T-helper 1 cell (primary cell): ENCODE measurements at regions not wholly inside any gene's neighbourhood (a gene's known extent, or its start where the extent isn't known, plus 50 kb on each side); places are given as distances from the start of the nearest gene placed in this dataset.
"Not testable (repeated sequence)": the region's sequence is repeated elsewhere in the genome, so short reads cannot be mapped to it uniquely, and the experiment has no call there.

Source experiments
- DNase-seq, 5 donors: peaks; one replicate each; pipeline ENCODE4 v3.0.0-alpha.2; 2012 to 2020

DNA sequence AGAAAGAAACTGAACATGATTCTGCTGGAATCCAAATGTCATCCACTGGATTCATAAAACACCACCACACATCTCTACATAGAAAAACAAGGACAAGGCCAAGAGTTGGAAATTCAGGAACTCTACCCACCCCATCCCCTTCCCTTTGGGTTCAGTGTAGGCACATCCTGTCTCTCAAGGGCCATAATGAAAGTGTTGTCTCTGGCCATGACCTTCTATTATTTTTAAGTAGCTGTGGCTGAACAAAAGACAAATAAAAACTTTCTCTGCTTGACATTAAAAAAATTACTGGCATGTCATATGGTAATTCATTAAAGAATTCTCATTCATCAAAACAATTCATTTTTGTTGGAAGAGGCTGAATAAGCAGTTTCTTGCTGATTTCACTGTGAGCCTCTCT lies 54.9 kb upstream of the ZBTB18 start:
- DNase-seq: no peak

DNA sequence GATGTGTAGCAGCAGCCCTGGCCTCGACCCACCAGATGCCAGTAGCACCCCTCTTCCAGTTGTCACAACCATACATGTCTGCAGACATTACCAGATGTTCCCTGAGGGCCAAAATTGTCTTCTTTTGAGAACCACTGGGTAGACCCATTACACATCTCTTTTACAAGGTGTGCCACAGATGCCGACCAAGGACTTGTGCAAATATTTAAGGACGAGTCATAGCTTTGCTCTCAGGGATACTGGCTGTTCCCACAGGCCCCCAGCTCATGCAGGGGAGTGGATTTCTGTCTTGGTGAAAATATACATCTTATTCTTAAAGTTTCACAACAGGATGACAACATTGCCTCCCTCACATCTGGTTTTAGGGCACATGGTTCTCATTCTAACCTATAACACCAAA lies 59.4 kb upstream of the ZBTB18 start:
- no peak for DNase-seq

DNA sequence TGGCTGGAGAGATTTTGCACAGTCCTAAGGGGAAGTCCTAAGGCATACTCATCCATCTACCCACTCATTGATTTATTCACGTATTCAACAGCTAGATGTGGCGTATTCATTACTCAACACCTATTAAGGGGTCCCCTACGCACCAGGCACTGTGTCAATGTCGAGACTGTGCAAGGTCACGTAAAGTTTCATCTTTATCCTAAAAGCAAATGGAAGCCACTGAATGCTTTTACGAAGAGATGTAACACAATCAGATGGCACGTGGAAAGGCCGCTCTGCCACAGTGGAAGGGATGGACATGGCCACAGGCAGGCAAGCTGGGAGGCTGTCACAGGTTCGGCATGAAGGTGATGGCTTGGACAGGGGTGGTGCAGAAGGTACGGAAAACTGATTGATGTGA lies 66.3 kb upstream of the ZBTB18 start:
- no peak for DNase-seq

DNA sequence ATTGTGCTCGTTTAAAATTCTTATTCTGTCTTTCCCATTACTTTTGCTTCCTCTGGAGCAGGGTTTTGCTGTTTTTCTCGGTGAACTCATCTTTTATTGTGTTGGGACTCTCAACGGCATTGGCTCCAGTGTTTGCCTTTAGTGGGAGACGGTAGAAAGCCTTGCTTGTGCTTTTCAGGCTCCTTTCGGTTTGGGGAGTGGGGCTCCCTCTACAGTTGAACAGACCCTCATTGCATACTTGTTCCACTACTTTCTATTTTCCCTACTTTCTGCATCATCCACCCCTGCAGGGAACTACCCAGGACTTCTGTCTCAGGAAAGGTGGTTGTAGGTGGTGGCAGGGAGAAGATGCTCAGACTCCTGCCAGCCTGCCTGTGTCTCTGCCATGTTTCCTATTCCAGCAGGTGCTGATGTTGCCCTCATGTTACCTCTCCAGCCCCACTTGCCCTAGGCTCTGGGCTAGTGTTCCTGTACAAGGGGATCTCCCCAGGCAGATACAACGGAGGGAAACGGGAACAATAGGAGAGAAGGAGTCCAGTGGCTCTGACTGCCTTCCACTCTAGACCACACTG lies 68.5 kb upstream of the ZBTB18 start:
- no peak for DNase-seq

DNA sequence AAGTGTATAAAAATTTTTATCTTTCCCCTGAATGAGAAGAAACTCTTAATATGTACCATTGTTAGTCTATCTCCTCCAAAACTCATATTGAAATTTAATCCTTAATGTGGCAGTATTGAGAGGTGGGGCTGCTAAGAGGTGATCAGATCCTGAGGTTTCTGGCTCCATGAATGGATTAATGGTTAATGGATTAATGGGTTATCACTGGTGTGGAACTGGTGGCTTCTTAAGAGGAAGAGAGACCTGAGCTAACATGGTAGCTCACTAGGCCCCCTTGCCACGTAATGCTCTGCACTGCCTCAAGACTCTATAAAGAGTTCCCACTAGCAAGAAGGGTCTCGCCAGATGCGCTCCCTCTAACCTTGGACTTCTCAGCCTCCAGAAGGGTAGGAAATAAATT lies 70.6 kb upstream of the ZBTB18 start:
- DNase-seq: no peak

DNA sequence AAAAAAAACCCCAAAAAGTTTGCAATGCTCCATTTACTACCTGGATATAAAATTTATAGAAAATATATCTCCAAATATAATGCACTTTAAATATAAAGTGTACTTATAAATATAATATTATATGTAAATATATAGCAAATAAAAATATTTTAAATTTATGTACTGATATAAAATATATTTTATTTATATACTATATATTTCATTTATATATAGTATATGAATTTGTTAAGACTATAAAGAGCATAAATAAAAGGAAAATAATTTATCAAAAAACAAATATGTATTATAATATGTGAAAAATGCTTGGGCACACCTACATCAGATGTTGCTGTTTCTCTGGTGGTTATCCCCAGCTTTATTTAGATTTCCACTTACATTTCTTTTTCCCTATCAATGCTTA lies 71.0 kb upstream of the ZBTB18 start:
- DNase-seq: no peak

DNA sequence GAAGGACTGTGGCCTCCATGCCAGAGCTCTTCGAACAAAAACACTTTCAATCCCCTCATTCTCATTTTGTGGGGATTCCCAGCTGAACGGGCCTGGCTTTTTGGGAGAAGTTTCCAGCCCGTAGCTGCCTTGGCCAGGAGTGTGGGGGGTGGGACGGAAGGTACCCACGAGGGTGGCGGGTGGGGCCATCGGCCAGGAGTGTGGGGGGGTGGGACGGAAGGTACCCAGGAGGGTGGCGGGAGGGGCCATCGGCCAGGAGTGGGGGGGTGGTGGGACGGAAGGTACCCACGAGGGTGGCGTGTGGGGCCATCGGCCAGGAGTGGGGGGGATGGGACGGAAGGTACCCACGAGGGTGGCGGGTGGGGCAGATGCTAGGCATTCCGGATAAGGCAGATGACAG lies 71.7 kb upstream of the ZBTB18 start:
- peak in 3 of 5 donors; percentile 7 to 16 (median 8) for DNase-seq

DNA sequence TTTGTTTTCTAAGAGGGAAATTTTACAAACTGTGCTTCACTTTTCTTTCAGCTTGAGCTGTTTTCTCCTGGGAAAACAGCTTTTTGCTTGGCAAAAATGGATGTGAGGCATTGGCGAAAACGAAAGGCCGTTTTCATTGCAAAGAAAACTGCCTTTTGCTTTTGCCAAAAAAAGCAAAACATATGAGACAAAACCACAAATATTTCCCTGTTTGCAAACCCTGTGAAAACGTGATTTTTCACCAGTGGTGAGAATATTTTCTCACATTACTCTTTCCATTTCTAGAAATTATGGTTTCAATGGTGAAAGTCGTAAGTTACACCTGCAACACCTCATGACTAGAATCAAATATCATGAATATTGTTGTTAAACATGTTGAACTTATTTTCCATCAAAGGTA lies 74.0 kb upstream of the ZBTB18 start:
- DNase-seq: no peak

DNA sequence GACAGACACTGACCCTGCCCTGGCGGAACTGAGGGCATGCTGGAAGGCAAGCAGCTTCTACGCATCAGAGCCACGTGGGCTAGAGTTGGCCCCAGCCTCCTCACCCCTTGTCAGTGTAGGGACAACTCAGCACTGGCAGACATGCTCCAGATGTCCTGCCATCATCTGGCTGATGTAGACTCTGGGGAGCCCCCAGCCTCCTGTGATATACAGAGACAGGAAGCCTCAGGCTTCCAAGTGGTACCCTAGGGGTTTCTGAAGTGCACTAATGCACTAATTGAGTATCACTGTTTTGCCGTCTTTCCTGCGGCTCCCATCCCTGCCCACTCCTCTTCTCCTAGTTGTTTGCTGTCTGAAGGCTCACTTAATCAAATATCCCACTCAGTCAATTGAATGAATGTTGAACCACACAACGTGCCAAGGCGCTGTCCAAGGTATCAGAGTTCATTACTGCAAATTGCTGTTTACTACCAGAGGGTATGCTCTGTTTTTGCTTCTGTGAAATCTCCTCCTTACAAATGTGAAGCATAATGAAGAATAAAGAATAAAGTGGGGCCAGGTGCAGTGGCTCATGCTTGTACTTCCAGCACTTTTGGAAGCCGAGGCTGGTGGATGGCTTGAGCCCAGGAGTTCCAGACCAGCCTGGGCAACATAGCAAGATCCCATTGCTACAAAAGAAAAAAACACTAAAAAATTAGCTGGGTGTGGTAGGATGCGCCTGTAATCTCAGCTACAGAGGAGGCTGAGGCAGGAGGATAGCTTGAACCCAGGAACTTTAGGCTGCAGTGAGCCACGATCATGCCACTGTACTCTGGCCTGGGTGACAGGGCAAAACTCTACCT lies 76.4 kb upstream of the ZBTB18 start:
- DNase-seq: no peak

DNA sequence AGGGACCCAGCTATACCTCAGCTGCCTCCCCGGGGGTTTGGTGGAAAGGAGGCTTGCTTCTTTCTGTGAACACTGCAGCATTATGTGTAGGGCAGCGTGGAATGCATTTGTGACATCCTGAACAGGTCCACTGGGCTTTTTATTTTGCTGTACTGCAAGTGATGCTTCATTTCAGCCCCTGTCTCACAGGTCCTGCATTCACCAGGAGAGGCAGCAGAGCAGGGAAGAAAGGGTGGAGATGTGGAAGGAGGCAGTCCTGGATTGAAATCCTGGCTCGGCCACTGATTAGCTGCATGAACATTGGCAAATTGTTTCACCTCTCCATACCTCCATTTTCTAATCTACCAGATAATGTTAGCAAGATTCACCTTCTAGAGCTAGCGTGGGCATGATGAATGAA lies 77.9 kb upstream of the ZBTB18 start:
- DNase-seq: no peak

DNA sequence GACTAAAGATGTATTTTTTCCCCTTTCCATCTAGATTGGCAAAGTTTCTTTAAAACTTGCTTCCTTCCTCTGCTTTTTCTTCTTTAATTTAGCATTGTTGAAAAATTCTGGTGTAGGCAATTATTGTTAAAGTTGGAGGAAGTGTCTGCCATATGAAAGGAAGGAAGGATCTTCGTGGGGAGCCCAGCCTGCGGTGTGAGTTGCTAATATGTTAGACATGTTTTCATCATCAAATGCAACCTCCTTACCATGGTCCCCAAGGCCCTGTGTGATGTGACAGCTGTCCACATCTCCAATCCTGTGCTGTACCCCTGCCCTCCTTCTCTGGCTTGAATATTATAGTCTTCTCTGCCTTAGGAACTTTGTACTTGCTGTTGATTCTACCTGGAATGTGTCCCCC lies 81.0 kb upstream of the ZBTB18 start:
- DNase-seq: no peak

DNA sequence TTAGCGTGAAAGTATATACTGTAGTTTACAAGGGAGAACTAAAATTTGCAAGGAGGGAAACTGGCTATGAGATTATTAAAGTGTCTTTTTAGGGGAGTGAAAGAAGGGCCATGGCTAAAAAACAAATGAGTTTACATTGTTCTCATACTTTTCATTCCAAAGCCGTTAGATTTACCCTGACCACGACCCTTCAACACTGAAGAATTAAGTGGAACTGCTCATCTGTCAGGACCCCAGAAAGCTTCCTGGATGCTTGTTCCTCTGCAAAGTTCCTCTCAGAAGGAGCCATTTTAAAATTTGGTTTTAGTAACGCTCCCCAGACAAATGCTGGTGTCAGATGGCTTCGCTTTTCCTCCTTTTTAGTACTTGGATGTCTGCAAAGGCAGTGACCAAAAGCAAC lies 82.7 kb upstream of the ZBTB18 start:
- no peak for DNase-seq

DNA sequence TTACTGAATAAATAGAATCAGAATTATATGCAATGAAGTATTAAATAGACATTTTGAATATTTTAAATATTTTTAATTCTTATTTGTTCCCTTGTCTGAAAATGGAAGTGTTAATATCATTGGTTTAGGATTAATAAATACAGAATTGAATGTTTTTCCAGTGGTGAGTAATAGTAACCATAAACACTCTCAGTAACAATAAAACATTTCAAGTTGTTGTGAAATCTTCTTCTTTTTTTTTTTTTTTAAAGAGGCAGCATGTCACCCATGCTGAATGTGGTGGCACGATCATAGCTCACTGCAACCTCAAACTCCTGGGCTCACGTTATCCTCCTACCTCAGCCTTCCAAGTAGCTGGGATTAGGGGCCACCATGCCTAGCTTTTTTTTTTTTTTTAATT lies 86.2 kb upstream of the ZBTB18 start:
- no peak for DNase-seq

DNA sequence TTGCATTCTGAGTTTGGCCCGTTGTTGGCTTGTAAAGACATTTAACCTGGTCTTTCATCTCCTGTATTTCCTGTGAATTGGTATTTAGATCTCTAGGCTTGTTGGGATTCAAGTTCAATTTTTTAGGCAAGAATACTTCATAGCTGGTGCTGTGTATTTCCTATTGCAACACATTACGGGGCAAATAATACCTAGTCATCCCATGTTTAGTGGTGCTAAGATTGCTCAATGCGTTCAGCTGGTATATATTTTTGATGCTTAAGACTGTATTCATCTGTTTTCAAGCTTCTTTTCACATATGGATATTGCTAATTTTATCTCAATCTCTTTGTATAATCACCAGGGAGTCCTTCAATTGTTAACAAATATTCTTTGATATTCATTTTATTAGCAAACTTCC lies 87.5 kb upstream of the ZBTB18 start:
- DNase-seq: no peak

DNA sequence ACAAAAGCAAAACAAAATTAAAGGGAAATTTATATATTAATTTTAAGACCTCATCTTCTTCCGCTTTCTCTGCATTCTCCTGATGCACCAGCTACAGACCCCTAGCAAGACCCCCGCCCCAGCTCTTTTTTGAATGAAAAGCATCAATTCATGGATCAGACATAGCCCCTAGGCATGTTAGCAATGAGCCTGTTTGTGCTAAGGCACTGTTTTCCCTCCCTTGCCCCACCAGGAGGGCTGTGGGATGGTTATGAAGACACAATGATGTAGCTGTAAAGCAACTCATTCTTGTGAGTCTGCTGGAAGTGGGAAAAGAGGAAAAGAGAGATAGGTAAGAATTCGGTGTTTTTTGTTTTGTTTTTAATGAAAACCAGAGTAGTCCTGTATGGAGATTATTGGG lies 88.5 kb upstream of the ZBTB18 start:
- no peak for DNase-seq

DNA sequence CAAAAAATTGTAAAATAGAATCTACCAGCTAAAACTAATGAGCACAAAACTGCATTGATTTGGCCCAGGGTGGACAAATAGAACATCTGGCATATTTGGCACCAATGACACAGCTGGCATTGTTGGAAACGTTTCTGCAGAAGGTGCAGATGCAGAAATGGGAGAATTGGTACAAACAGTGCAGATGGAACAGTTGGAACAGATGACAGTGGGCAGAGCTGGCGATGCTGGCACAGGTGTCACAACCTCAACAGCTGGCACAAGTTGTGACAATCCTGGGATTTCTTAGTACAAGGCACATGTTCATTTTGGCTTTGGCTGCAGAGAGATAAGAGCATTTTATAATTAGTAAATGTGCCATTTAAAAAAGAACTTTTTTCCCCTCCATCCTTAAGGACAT lies 91.1 kb upstream of the ZBTB18 start:
- DNase-seq: no peak

DNA sequence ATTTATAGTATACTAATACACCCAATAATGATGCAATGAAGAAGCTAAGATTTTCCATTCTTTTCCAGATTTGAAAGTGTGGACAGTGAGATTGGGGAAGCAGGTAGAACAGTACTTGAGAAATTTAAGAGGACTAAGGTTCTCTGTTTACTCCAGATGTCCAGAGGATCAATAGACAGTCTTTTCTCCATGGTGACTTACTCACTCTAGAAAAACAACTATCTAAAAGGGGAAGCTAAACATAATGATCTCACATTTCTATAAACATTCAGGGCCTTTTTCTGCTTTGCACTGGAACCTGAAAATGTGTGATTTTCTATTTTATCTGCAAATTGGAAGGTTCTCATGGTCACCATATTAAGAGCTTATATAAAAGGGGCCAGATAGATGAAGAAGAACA lies 93.9 kb upstream of the ZBTB18 start:
- no peak for DNase-seq

DNA sequence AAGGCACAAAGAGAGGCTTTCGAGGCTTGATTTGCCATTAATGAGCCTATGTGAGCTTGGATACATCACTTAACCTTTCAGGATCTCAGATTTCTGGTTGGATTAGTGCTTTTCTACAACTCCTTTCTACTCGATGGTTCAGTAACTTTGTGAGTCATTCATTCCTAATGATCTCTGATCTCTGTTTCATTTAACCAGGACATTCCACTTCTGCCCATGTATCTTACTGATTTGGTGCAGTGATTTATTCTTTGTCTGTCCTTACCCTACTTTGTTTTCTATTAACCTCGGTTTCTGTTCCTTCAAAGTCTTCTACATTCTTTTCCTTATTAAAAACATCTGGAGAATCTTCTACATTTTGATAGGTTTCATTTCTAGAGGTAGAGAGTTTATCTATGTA lies 94.6 kb upstream of the ZBTB18 start:
- no peak for DNase-seq

DNA sequence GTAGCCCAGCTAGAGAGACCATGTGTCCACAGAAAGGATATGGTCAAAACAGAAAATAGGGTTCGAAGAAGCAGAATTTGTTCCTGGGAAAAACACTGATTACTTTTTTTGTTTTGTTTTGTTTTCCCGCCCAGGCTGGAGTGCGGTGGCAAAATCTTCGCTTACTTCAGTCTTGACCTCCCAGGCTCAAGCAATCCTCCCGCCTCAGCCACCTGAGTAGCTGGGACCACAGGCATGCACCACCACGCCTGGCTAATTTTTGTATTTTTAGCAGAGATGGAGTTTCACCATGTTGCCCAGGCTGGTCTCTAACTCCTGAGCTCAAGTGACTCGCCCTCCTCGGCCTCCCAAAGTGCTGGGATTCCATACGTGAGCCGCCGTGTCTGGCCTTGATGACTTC lies 99.9 kb upstream of the ZBTB18 start:
- DNase-seq: not testable (repeated sequence)

DNA sequence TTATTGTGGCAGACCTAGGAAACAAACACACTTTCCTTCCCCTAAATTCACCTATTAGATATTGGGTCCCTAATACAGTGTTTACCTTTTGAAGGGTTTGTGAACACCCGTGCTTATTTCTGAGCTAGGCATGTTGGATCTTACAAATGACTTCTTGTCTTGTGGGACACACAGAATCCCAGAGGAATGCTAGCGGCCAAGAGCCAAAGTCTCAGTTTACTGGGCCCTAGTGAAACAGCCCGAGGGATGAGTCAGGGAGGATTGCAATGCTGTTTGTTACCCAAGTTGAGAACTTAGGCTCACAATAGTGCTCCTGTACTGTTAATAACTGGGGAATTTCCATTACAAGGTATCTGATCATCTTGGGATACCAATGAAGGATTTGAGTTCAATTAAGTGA lies 100.1 kb upstream of the AKT3 start:
- DNase-seq: no peak

DNA sequence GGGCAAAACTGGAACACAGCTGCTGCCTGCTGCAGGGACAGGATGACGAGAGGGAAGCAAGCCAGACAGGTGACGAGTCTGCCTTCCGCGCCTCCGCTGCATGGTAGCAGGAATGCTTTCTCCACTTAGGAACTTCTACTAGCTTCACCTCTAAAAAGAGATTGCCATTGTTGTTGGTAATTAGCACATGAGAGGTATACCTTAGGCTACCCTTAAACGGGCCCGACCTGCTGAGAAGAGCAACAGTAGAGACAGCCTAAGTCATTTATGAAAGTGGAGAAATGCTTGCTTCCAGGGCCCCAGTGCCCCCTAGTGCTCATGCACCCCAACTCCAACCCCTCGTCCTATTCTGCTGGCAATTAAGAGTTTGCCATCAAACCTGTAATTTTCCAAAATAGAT lies 96.9 kb upstream of the AKT3 start:
- peak in 2 of 5 donors; percentile 7 to 11 for DNase-seq

DNA sequence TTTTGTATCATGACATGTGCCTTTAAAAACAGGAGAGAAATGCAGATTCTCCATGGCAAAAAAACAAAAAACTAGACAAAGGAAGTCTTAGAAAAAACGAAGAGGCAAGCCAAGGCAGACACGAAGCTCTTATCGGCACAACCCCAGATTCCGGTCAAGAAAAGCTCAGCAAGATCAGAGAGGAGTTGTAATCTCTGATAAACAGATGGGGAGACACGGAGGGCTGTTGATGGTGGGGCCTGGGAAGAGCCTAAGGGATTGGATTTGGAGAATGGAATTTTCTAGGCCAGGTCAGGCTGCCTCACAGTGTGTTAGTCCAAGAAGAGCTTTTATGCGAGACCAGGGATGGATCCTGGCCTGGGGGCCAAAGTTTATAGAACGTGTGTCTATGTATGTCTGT lies 96.2 kb upstream of the AKT3 start:
- DNase-seq: no peak

DNA sequence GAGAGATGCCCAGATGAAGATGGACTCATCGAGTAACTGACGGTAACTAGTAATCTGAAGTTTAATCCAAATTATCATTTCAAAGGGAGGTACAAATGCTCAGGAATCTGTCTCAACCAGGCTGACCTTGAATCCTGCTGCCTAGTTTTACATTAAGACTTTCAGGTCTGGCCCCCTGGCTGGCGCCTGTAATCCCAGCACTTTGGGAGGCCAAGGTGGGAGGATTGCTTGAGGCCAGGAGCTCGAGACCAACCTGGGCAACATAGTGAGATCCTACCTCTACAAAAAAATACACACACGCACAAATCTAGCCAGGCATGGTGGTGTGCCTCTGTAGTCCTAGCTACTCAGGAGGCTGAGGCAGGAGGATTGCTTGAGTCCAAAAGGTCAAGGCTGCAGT lies 95.7 kb upstream of the AKT3 start:
- no peak for DNase-seq

DNA sequence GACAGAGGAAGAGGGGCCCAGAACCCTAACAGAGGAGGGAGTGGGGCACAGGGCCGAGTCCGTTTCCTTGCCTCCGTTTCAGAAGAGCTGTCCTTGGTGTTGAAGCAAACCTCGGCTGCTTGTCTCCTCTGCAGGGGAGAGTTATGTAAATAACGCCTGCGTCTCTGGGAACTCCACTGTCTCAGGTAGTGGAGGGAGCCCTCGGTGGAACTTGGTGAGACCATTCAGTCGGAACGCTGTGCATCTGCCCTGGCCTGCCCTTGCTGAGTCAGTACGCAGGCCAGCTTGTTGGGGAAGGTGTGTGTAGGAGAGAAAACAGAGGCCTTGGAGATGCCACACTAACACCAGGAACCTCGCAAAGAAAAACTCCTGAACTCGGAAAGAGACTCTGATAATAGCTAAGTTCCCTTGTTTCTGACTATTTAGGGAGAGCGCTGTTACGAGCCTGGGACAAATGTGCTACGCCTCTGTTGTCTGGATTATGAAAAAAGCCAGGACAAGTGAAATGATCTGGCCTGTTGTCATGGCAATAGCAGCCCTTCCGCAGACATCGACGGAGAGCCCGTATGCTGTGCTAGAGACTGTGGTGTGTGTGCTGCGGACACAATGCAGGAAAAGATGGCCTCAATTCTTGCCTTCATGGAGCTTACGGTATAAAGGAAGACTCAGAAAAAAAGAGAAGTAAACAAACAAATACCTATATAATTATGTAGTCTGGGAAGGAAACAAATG lies 94.6 kb upstream of the AKT3 start:
- DNase-seq: no peak
